ENCODE measurements at regions not wholly inside any gene's neighbourhood (a gene's known extent, or its start where the extent isn't known, plus 50 kb on each side); places are given as distances from the start of the nearest gene placed in this dataset.

- no peak for DNase-seq
These were observed 756.5 kb downstream of the GALR1 start for GRCh38 chr18:78006006-78006773.

GRCh38 chr18:78006774-78007260 lies 757.2 kb downstream of the GALR1 start:
- no peak for DNase-seq

- no peak for DNase-seq
These were observed 760.7 kb downstream of the GALR1 start for GRCh38 chr18:78010363-78010762.

- DNase-seq = no peak
These were observed 768.2 kb downstream of the GALR1 start for GRCh38 chr18:78017869-78018268.

- DNase-seq = peak; percentile 12
These were observed 771.5 kb downstream of the GALR1 start for GRCh38 chr18:78021196-78021595.

- DNase-seq = no peak
These were observed 781.9 kb downstream of the GALR1 start for GRCh38 chr18:78031589-78031988.

- DNase-seq = no peak
These were observed 782.3 kb downstream of the GALR1 start for GRCh38 chr18:78031991-78032390.

GRCh38 chr18:78032574-78032973 lies 782.9 kb downstream of the GALR1 start:
- DNase-seq = no peak

- DNase-seq = no peak
These were observed 785.1 kb downstream of the GALR1 start for GRCh38 chr18:78034755-78035154.

GRCh38 chr18:78041218-78041617 lies 791.6 kb downstream of the GALR1 start:
- no peak for DNase-seq

GRCh38 chr18:78046631-78047030 lies 797.0 kb downstream of the GALR1 start:
- no peak for DNase-seq

GRCh38 chr18:78049281-78049680 lies 799.6 kb downstream of the GALR1 start:
- DNase-seq = no peak

- DNase-seq = no peak
These were observed 805.2 kb downstream of the GALR1 start for GRCh38 chr18:78054801-78055200.

- no peak for DNase-seq
These were observed 806.4 kb downstream of the GALR1 start for GRCh38 chr18:78056011-78056410.

GRCh38 chr18:78069784-78070664 lies 820.4 kb downstream of the GALR1 start:
- peak; percentile 39 for DNase-seq

- DNase-seq = no peak
These were observed 821.6 kb downstream of the GALR1 start for GRCh38 chr18:78071166-78071710.

GRCh38 chr18:78071776-78072175 lies 822.1 kb downstream of the GALR1 start:
- no peak for DNase-seq

GRCh38 chr18:78072375-78072774 lies 822.7 kb downstream of the GALR1 start:
- DNase-seq = no peak

GRCh38 chr18:78073275-78073674 lies 823.6 kb downstream of the GALR1 start:
- DNase-seq = peak; percentile 19

GRCh38 chr18:78074400-78075020 lies 824.9 kb downstream of the GALR1 start:
- DNase-seq = no peak

GRCh38 chr18:78080081-78080480 lies 830.4 kb downstream of the GALR1 start:
- DNase-seq = no peak

GRCh38 chr18:78080761-78081160 lies 831.1 kb downstream of the GALR1 start:
- no peak for DNase-seq

- DNase-seq = no peak
These were observed 833.2 kb downstream of the GALR1 start for GRCh38 chr18:78082816-78083215.
